HG02938 (cell line): ENCODE measurements at regions not wholly inside any gene's neighbourhood (a gene's known extent, or its start where the extent isn't known, plus 50 kb on each side); places are given as distances from the start of the nearest gene placed in this dataset.

ENCODE experiments used
- ATAC-seq: cut with Tn5 transposase; IDR thresholded peaks from one replicate; pipeline ENCODE4 v1.9.1; 2021; ENCODE audit warnings: mild to moderate bottlenecking, moderate library complexity; ENCODE audit not compliant: unreplicated experiment

DNA sequence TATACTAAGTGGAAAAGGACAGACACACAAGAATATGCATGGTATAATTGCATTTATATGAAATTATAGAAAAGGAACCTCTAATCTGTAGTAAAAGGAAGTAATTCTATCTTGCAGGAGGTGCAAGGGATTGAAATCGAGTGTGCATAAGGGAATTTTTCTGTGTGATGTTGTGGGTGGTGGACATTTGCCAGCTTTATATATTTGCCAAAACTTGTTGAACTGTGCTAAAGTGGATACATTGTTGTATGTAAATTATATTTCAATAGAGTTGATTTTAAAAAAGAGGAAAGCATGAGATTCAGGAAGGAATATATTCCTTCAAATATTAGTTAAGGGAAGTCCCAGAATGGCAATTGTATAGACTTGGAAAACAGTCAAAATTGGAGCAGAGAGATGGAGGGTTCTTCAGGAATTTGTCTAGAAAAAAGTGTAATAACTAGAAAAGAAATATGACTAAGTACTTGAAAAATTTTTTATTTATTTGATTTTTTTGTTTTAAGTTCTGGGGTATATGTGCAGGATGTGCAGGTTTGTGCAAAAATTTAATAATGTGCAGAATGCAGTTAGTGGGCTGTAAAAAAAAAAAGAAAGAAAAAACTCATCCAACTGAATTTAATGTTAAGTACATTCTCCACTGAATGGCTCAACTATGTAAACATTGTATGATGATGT lies 96.1 kb downstream of the ARL4A start:
- ATAC-seq: no peak

DNA sequence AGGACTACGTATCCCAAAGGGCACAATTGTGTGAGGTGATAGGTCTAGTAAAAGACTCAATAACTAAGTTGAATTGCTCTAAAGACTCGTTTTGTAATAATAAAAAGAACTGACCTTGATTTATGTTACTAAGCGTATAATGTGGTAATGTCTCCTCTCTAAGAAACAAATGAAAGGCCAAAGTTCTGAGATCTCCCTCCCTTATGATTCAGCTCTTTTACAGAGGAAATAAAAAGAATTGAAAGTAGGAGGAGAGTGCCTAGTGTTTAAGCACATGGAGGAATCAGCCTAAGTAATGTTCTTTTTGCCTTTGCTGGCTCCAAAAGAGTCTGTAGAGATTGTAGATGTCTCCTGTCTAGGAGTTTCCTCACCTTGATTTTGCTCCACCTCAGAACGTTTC lies 98.0 kb downstream of the ARL4A start:
- ATAC-seq: no peak

DNA sequence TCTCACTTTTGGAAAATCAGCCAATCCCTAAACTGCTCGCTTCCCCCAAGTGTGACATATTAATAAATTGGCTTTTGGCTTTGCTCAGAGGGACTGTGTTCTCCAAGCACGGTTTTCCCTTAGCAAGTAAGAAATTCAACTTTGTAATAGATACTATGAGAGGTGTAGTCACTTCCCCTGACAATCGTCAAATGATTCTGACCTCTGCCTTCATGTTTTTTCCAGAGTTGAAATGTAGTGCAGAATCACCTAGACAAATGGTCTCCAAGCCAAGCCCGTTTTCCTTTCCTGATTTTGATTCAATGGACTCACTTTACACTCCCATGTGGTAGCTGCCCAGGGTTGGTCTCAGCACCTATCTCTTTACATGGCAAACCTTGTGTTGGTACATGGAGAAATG lies 99.1 kb downstream of the ARL4A start:
- ATAC-seq: no peak

DNA sequence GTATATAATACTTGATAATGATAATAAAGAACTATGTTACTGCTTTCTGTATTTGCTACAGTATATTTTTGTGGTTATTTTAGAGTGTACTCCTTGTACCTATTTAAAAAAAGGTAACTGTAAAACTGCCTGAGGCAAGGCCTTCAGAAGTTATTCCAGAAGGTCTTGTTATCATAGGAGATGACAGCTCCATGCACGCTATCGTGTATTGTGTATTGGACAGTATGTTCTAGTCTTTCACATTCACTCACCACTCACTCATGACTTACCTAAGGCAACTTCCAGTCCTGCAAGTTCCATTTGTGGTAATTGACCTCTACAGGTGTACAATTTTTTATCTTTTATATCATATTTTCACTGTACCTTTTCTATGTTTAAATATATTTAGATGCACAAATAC lies 100.7 kb downstream of the ARL4A start:
- no peak for ATAC-seq

DNA sequence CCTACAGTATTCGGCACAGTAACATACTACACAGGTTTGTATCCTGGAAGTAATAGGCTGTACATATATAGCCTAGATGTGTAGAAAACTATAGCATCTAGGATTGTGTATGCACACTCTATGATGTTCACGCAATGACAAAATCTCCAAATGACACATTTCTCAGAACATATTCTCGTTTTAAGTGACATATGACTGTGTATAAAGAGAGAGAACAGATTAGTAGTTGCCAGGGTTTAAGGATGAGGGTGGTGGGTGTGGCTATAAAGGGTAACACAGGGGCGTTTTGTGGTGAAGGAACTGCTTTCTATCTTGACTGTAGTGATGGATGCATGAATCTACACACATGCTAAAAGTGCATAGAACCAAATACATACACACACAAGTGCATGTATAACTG lies 101.2 kb downstream of the ARL4A start:
- no peak for ATAC-seq

DNA sequence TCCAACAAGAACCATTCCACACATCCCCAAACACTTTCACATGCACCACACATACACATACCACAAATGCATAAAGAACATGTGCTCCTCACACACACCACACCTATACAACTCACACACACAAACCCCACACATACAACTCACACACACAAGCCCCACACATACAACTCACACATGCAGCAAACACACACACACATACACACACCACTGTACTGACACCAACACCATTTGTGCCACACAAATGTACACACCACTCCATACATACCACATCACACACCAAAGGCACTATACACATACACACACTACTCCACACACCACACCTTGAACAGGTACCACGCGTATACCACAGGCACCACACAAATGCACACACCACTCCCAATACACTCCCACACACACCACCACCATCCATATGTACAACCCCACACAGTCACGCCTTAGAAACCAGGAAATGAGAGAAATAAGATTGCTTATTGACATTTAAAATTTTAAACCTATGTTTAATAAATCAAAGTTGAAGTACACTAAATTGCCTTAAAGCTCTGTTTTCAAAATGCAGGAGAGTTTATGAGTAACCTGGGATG lies 107.4 kb downstream of the ARL4A start:
- ATAC-seq: no peak

DNA sequence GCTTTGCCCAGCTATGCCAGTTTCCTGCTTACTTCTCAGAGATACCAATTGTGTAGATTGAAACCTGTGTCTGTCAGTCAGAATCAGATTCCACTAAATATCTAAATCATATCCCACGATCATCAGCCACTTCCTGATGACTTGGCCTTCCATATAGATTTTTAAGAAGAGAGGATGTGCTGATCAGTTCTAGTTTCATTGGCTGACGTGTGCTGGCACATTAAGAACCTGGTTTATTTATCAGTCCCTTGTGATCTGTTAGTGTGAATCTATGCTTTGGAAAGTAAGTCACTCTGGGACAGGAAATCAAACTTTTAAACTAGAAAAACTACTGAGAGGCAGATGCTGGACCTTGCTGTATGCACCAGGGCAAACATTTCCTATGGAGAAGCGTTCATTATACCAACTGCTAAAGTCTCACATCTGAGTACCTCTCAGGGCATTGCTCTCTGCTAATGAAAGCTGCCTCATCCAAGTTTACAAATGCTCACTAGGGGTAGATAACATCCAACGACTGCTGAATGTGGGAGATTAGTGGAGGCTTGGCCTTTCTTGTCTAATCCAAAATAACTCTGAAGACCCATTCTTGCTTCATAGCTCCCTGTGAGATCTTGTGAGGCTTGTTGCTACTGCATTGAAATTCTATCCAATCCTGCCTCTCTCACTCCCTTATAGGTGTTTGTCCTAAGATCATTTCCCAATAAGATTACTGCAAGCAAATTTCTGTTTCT lies 109.1 kb downstream of the ARL4A start:
- no peak for ATAC-seq

DNA sequence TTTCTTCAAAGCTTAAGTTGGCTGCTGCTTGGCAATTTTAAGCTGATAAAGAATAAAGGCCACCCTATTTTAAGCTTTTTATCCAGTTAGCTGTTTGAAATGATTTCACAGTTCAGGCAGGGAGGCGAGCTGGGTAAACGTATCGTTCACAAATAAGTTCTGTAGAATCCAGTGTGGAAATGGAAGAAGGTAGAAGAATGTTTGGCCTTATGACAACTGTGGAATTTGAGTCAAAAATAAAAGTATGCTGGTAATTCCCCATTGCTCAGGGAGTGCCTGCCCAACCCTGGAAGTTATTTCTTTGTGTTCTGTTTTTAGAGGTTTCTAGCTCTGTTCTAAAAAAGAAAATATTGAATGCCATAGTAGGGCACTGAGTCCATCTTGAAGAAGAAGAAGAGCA lies 113.1 kb downstream of the ARL4A start:
- no peak for ATAC-seq

DNA sequence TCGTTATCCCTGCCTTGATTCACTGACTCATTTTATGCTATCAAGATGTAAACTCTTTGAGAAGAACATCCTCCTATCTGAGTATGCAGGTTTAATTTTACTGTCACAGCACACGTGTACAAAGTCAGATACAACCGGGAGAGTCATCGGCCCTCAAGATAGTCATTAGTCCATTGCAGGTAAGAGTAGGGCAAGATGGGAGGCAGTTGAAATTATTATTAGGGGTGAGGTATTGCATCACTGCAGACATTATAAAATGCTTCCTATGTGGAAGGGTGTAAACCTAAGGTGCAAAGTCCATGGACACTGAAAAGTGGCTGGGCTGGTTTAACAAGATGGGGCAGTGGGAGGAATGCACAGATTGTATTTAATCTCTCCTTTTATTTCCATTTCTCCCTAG lies 113.7 kb downstream of the ARL4A start:
- no peak for ATAC-seq

DNA sequence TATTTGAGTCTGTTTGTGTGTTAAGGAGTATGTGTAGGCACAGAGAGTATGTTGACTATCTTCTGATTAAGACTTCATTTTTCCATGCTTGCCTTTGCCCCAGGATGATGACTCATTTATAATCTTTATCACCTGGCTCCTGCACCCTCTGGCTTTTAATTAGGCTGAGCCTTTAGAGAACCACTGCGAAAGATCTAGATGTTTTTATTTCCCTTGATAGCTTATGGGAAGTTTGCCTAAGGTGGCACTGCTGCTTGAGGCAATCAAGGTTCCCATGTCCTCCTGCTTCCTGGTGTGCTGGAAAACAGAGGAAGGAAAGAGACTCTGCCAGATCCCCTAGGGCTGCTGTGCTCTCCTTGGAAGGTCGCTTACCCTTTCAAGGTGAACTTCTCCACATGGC lies 114.6 kb downstream of the ARL4A start:
- ATAC-seq: no peak

DNA sequence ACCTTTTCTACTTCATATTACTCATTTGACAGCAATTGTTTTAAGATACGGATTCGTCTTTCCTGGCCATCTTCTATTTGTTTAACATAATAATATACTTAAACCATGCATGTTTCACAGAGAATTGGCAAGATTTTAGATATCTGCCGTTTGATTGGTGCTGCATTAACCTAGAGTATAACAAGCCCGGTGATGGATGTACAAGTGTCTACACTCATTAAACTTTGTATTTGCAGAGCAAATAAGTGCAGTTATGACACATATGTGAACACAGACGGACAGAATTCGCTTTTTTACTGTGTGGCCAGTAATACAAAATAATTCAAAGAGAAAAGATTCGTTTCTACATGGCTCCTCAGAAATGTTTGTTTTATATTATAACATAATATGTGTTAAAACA lies 116.1 kb downstream of the ARL4A start:
- no peak for ATAC-seq

DNA sequence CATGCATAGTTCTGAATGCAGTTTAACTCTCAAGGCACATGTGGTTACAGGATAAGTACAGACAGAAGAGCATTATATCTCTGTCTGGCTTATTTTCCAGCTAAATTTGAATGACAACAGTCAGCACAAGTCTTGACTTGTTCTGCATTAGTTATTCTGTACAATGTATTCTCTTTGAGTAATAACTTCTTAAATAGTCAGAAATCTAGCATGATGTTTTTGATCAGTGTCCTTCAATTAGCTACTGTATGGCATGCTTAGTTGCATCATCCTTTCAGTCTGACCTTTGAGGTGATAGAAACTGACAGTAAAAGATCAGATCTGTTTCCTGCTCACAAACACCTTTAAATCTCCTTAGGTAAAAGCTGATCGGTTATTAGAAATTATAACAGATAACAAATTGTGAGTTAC lies 118.1 kb downstream of the ARL4A start:
- ATAC-seq: no peak

DNA sequence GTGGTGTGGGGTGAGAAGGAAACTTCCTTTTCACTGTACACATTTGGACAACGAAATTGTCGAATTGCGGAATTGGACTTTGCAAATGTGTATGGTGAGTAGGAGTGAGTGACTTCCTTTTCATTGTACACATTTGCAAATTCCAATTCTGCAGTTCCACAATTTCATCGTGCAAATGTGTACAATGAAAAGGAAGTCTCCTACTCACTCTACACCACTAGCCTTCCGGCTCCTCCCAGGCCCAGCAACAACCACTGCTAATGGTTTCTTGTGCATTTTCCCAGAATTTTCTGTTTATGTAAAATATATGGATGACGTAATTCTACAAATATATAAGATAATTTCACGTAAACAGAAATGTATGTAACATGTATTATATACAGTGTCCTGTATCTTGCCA lies 118.5 kb downstream of the ARL4A start:
- ATAC-seq: no peak

DNA sequence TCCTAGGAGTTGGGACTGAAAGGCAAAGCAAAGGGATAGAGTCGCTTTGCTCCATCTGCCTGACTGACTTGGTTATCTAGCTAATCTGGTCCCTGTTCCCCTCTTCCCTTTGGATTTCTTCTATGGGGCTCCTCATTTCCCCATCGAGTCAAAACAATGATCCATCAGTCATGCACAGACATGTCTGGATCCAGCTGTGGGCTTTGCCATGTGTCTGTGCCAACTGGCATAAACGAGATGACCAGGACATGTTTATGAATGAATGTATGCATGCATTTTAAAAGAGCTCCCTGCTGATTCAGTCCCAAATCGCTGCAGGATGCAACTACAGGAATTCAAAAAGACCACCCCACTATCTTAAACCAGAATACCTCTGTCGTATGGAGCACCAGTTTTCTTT lies 122.0 kb downstream of the ARL4A start:
- ATAC-seq: no peak

DNA sequence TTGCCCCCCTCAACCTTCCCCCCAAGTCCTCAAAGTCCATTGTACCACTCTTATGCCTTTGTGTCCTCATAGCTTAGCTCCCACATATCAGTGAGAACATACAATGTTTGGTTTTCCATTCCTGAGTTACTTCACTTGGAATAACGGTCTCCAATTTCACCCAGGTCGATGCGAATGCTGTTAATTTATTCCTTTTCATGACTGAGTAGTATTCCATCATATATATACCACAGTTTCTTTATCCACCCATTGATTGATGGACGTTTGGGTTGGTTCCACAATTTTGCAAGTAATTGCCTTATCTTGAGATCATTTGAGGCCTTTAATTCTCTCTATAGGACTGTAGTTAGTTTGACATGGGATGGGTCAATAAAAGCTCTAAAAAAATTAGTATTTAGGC lies 124.7 kb downstream of the ARL4A start:
- no peak for ATAC-seq

DNA sequence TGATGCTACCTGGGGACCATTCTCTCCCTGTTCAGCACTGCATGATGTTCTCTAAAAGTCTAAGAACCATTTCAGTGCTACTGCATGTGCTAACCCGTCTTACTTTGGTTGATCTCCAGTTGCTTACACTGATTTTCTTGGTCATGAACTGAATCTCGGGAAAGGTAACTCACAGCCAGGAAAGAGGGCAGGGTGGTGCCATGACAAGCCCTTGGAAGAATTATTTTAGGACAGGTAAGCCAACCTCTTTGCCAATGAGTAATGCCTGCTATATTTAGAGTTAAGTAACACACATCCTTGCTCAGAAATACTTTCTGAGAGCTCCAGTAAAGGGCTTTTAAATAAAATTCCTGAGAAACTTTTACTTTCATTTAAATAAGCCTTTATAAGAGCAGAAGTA lies 126.7 kb downstream of the ARL4A start:
- no peak for ATAC-seq

DNA sequence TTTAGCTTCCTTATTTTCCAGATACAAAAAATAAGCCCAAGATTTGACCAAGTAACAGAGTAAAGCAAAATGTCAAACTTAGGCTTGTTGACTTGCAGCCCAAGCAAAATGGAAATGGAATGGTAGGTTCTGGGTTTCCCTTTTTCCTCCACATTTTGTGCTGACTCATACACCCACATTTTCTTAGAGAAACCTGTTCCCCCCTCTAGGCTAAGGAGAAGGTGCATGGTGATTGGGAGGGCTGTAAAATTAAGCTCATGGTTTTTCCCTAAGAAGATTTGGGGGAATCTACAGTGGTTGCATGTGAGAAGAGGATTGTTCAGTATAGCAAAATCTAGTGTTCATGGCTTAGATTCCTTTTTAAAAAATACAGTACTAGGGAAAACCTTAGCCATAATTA lies 127.4 kb downstream of the ARL4A start:
- no peak for ATAC-seq

DNA sequence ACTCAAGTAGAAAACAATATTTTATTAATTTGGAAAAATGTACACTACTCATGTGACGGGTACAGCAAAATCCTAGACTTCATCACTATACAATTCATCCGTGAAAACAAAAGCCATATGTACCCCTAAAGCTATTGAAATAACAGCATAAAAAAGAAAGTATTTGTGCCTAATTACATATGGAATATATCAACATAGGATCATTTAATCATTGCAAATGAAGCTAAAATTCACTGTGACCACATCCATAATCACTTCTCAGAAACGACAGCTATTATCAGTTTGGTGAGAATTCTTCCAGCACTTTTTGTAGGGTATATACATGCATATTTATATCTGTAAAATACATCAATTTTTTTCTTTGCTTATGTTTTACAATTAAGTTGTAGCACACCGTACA lies 128.0 kb downstream of the ARL4A start:
- ATAC-seq: no peak

DNA sequence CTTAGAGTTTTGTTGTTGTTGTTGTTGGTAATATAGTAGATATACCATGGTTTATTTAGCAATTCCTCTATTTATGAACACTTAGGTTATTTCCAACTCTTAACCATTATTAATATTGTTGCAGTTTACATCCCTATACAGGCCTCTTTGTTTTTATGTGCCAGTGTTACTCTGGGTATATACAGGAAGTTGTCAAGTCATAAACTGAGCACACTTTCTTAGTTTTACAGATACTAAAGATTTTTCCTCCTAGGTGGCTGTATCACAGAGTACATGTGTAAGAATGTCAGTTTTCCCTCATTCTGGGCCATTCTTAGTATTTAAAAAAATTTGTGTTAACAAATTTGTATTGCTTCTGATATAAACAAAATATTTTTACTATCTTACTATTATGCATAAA lies 128.4 kb downstream of the ARL4A start:
- no peak for ATAC-seq

DNA sequence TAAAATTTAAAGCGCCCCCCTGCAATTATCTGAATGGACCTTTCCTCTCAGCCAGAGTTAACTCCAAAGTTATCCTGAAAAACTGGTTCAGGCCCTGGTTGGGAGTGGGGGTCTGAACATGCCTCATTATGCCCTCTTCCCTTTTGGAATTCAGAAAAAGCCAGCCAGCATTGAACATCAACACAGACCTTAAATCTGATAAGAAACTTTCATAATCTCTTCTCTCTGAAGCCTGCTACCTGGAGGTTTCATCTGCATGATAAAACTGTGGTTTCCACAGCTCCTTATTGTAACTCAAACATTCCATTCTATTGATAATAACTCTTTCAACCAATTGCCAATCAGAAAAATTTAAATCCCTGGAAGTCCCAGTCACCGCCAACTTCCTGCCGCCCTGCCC lies 133.3 kb downstream of the ARL4A start:
- no peak for ATAC-seq

DNA sequence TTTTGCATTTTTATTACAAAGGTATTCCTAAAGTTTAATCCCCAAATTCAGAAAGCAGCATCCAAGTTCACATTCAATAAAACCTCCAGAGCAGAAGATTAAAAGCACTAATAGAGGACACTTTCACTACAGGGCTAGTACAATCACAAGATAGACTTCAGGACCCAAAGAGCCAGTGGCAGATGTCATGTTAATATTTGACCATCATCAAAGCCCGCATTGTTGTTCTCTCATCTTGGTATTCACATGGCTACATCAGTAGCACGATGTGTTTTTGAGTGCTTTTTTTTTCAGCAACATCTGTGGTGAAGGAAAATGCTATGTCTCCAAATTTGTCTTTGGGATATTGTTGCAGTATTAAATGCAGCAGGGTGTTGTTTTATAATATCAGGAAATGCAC lies 134.3 kb downstream of the ARL4A start:
- ATAC-seq: no peak

DNA sequence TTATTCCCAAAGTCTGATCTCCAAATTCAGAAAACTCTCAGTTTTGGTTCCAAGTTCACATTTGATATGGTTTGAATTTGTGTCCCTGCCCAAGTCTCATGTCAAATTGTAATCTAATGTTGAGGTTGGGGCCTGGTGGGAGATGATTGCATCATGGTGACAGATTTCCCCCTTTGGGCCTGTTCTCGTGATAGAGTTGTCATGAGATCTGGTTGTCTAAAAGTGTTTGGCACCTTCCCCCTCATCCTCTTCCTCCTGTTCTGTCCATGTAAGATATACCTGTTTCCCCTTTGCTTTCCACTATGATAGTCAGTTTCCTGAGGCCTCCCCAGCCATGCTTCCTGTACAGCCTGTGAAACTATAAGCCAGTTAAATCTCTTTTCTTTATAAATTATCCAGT lies 138.6 kb downstream of the ARL4A start:
- no peak for ATAC-seq
